Osteocyte (in vitro differentiated cells): ENCODE measurements at regions not wholly inside any gene's neighbourhood (a gene's known extent, or its start where the extent isn't known, plus 50 kb on each side); places are given as distances from the start of the nearest gene placed in this dataset.
A peak's percentile ranks its signal among the peaks of the same experiment; 100 is the strongest.

Experiments used
- DNase-seq: peaks from one replicate; pipeline ENCODE4 v3.0.0; 2021; ENCODE audit warnings: mixed read lengths; ENCODE audit not compliant: unreplicated experiment; ENCODE audit errors: extremely low spot score
- H3K27ac Mint-ChIP-seq: one replicate; pipeline ENCODE4 v1.8.0; 2021; ENCODE audit warnings: mild to moderate bottlenecking, mixed read lengths; ENCODE audit not compliant: unreplicated experiment
- H3K27me3 Mint-ChIP-seq: one replicate; pipeline ENCODE4 v1.8.0; 2021; ENCODE audit warnings: mixed read lengths; ENCODE audit not compliant: unreplicated experiment
- H3K36me3 Mint-ChIP-seq: one replicate; pipeline ENCODE4 v1.8.0; 2021; ENCODE audit warnings: mixed read lengths; ENCODE audit not compliant: unreplicated experiment
- H3K4me1 Mint-ChIP-seq: one replicate; pipeline ENCODE4 v1.8.0; 2021; ENCODE audit warnings: mixed read lengths; ENCODE audit not compliant: unreplicated experiment
- H3K4me3 Mint-ChIP-seq: one replicate; pipeline ENCODE4 v1.8.0; 2021; ENCODE audit warnings: mild to moderate bottlenecking, moderate library complexity, mixed read lengths; ENCODE audit not compliant: unreplicated experiment
- H3K9me3 Mint-ChIP-seq: one replicate; pipeline ENCODE4 v1.8.0; 2021; ENCODE audit warnings: mixed read lengths; ENCODE audit not compliant: unreplicated experiment
- TF ChIP-seq, protein P1 (sequence below): fragments of 200-600 bp; sonication (generic); IDR thresholded peaks from 2 replicates; pipeline ENCODE4 v1.5.0; 2021; ENCODE audit warnings: antibody characterized with exemption, mild to moderate bottlenecking, moderate library complexity

DNA sequence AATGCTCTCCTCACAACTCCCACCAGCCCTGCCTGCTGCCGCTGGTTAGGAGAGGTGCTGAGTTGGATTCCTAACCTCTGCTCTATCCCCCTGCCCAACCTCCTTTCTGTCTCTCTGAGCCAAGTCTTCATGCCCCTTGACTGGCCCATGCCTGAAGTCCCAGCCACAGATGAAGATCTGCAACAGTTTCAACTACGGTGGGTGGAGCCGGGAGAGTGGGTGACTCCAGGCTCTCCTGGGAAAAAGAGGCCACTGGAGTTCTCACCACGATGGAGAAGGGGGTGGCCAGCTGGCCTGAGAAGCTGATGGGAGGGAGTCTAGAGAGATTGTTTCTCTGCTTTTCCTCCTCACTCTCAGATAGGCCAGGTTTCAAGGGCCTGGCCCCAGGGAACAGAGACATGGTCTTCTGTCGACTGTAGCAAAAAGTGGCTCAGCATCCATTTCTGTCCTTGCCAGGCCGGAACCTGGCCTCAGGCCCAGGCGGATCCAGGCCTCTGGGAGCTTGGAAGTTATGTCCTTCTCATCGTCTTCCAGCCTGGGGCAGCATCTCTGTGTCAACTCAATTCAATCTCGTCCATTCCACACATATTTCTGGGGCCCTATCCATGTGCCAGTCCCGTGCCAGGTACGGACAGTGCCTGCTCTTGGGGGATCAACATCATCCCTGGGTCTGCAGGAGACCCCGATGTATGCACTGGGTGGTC lies 75.3 kb downstream of the INHBB start:
- no peaks in the 10 kb centered on the region for H3K9me3 Mint-ChIP-seq
- peak; percentile 76 for DNase-seq
- H3K27ac Mint-ChIP-seq, result no peak overlapping the region
- no peaks in the 10 kb centered on the region for H3K36me3 Mint-ChIP-seq
- TF ChIP-seq, protein P1, sequence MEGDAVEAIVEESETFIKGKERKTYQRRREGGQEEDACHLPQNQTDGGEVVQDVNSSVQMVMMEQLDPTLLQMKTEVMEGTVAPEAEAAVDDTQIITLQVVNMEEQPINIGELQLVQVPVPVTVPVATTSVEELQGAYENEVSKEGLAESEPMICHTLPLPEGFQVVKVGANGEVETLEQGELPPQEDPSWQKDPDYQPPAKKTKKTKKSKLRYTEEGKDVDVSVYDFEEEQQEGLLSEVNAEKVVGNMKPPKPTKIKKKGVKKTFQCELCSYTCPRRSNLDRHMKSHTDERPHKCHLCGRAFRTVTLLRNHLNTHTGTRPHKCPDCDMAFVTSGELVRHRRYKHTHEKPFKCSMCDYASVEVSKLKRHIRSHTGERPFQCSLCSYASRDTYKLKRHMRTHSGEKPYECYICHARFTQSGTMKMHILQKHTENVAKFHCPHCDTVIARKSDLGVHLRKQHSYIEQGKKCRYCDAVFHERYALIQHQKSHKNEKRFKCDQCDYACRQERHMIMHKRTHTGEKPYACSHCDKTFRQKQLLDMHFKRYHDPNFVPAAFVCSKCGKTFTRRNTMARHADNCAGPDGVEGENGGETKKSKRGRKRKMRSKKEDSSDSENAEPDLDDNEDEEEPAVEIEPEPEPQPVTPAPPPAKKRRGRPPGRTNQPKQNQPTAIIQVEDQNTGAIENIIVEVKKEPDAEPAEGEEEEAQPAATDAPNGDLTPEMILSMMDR, result no peak
- H3K4me3 Mint-ChIP-seq, result no peak overlapping the region
- no peaks in the 10 kb centered on the region for H3K4me1 Mint-ChIP-seq
- H3K27me3 Mint-ChIP-seq, result peaks cover 80% of the 10 kb centered on the region

DNA sequence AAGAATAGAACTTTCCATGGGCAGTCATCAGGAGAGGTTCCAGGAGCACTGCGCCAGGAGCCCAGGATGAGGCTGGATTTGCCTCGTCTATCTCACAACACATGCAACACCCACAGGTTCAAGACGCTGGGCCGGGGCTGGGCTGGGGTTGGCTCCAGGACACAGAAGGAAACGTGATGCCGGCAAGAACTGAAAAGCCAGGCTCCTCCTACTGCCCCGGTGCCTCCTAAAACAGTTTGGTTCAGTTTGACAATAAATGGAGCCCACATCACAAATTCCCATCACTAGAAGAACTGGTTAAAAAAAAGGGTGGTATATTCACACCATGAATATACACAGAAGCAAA lies 75.9 kb downstream of the INHBB start:
- no peaks in the 10 kb centered on the region for H3K9me3 Mint-ChIP-seq
- H3K4me3 Mint-ChIP-seq, result no peak overlapping the region
- no peak for DNase-seq
- peaks cover 85% of the 10 kb centered on the region for H3K27me3 Mint-ChIP-seq
- H3K36me3 Mint-ChIP-seq, result no peaks in the 10 kb centered on the region
- H3K27ac Mint-ChIP-seq, result no peak overlapping the region
- TF ChIP-seq, protein P1, result no peak
- H3K4me1 Mint-ChIP-seq, result no peaks in the 10 kb centered on the region

DNA sequence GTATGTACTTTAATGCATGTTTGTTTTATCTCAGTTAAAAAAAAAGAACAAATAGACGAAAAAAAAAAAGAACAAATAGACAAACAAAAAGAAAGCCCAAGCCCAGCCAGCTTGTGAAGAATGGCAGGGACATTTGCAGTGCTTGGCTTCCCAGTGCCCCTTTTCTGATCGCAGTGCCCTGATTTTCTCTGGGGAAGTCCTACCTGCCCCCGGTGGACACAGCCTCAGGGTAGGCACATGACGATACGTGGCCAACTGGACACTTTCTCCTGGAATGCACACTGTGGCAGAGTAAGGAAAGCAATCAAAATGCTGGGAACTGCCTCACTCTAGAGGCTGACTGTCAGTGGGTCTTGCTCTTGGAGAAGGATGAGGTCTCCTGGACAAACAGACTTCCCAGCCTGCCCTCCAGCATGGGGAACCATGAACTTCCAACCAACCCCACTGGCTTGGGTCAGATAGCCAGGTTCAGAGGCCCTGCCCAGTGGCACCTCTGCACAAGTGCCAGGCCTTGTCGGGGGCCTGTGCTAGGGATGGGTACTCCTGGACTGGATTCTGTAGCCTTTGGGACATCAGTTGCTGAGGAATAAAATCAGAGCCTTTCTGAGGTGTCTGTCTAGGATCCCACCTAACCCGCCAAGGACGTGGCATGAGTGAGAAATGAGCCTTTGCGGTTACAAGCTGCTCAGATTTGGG lies 76.7 kb downstream of the INHBB start:
- H3K4me3 Mint-ChIP-seq, result no peak overlapping the region
- H3K36me3 Mint-ChIP-seq, result no peaks in the 10 kb centered on the region
- peaks cover 83% of the 10 kb centered on the region for H3K27me3 Mint-ChIP-seq
- H3K4me1 Mint-ChIP-seq, result no peaks in the 10 kb centered on the region
- TF ChIP-seq, protein P1, result no peak
- no peaks in the 10 kb centered on the region for H3K9me3 Mint-ChIP-seq
- DNase-seq, result no peak
- H3K27ac Mint-ChIP-seq, result no peak overlapping the region

DNA sequence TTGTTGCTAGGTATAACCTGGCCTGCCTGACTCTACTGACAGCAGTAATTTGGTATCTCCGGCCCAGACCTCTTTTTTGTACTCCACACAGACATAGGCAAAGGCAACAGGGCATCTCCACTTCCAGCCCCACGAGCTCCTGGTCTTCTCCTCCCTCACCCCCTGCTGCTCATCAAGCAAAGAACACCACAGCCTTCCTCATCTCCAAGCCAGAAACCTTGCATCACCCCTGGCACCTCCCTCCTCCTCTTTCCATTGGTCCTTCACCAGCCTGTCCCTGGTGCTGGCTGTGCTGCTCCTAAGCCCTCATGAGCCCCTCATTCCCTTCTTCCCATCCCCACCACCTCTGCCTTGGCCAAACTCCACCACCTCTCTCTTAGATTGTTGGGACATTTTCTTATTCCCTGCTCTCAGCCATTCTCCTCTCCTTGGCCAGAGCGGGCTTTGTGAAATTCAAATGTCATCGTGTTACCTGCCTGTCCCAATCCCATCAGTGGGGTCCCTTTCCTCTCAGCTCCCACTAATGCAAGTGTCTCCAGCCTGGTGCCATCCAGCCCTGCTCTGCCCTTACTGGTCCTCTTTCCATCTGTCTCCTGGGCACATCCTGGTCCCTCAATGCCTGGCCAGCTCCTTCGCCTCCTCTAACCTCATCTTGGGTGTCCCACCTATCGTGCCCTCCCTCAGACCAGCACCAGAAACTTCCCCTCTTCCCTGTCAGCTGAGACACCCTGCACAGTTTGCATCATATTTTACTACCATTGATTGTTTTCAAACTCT lies 77.4 kb downstream of the INHBB start:
- H3K27me3 Mint-ChIP-seq, result peaks cover 85% of the 10 kb centered on the region
- TF ChIP-seq, protein P1, result no peak
- H3K36me3 Mint-ChIP-seq, result no peaks in the 10 kb centered on the region
- H3K4me3 Mint-ChIP-seq, result no peak overlapping the region
- H3K9me3 Mint-ChIP-seq, result no peaks in the 10 kb centered on the region
- no peak for DNase-seq
- H3K27ac Mint-ChIP-seq, result no peak overlapping the region
- no peaks in the 10 kb centered on the region for H3K4me1 Mint-ChIP-seq

DNA sequence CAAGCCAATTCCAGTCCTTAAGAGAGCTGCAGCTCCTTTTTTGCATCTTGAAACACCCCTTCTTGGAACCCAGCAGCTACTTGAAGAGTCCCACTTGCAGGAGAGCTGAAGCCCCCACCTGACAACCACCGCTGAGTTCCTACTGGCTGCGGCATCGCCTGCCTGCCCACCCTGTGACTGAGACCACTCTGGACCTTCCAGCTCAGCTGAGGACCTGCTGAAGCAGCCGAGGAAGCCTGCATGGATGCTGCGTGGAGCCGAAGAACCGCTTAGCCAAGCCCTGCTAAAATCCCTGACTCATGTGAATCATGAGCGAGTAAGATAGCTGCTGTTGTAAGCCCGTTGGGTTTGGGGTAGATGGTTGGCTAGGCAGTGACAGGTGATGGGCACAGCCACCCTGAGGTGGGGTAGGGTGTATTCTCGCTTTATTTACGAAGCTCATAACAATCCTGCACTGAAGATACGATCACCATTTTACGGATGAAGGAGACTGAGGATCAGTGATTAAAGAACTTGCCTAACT lies 78.4 kb downstream of the INHBB start:
- H3K4me1 Mint-ChIP-seq, result no peaks in the 10 kb centered on the region
- TF ChIP-seq, protein P1, result no peak
- H3K27me3 Mint-ChIP-seq, result peaks cover 86% of the 10 kb centered on the region

More for the DNA sequence above, 78.4 kb downstream of the INHBB start:
- H3K9me3 Mint-ChIP-seq, result no peaks in the 10 kb centered on the region
- H3K4me3 Mint-ChIP-seq, result no peak overlapping the region
- H3K27ac Mint-ChIP-seq, result no peak overlapping the region
- H3K36me3 Mint-ChIP-seq, result no peaks in the 10 kb centered on the region
- no peak for DNase-seq
